Hepatocyte (in vitro differentiated cells): ENCODE measurements at regions not wholly inside any gene's neighbourhood (a gene's known extent, or its start where the extent isn't known, plus 50 kb on each side); places are given as distances from the start of the nearest gene placed in this dataset.

Experiments used
- DNase-seq: peaks from one replicate; pipeline ENCODE4 v3.0.0-alpha.2; 2016; ENCODE audit warnings: low spot score
- H2AFZ ChIP-seq: fragments of 200-600 bp; sonication (generic); 2 replicates; pipeline ENCODE4 v1.6.0; 2016; ENCODE audit warnings: antibody characterized with exemption, mild to moderate bottlenecking
- H3K27ac ChIP-seq: fragments of 200-600 bp; sonication (generic); 2 replicates; pipeline ENCODE4 v1.5.1; 2016; ENCODE audit warnings: mild to moderate bottlenecking
- H3K27me3 ChIP-seq: fragments of 200-600 bp; sonication (generic); 2 replicates; pipeline ENCODE4 v1.6.1; 2016
- H3K36me3 ChIP-seq: fragments of 200-600 bp; sonication (generic); replicated peaks from 2 replicates; pipeline ENCODE4 v1.5.1; 2016; ENCODE audit warnings: low read depth; ENCODE audit not compliant: insufficient read depth
- H3K4me1 ChIP-seq: fragments of 200-600 bp; sonication (generic); 2 replicates; pipeline ENCODE4 v1.5.1; 2016; ENCODE audit warnings: mild to moderate bottlenecking, moderate library complexity; ENCODE audit not compliant: insufficient read depth
- H3K4me2 ChIP-seq: fragments of 200-600 bp; sonication (generic); 2 replicates; pipeline ENCODE4 v1.6.0; 2016
- H3K4me3 ChIP-seq: fragments of 200-600 bp; sonication (generic); 2 replicates; pipeline ENCODE4 v1.5.1; 2016; ENCODE audit warnings: mild to moderate bottlenecking
- H3K79me2 ChIP-seq: fragments of 200-600 bp; sonication (generic); 2 replicates; pipeline ENCODE4 v1.6.0; 2017; ENCODE audit warnings: mild to moderate bottlenecking
- H3K9me2 ChIP-seq: fragments of 200-600 bp; sonication (generic); replicated peaks from 2 replicates; pipeline ENCODE4 v1.6.0; 2017; ENCODE audit warnings: mild to moderate bottlenecking; ENCODE audit not compliant: insufficient read depth
- H3K9me3 ChIP-seq: fragments of 200-600 bp; sonication (generic); 2 replicates; pipeline ENCODE4 v1.5.1; 2016; ENCODE audit warnings: low read depth, mild to moderate bottlenecking
- H4K20me1 ChIP-seq: fragments of 200-600 bp; sonication (generic); 2 replicates; pipeline ENCODE4 v1.6.0; 2016; ENCODE audit warnings: mild to moderate bottlenecking; ENCODE audit not compliant: insufficient read depth, poor library complexity, severe bottlenecking
- CTCF ChIP-seq: fragments of 200-600 bp; sonication (generic); IDR thresholded peaks from 2 replicates; pipeline ENCODE4 v1.5.1; 2016; ENCODE audit warnings: antibody characterized with exemption, mild to moderate bottlenecking; ENCODE audit not compliant: poor library complexity
- EZH2 ChIP-seq: fragments of 200-600 bp; sonication (generic); IDR thresholded peaks from 2 replicates; pipeline ENCODE4 v1.6.1; 2016; ENCODE audit warnings: antibody characterized with exemption, mild to moderate bottlenecking, borderline replicate concordance
- EZH2phosphoT487 ChIP-seq: fragments of 200-600 bp; sonication (generic); IDR thresholded peaks from one replicate; pipeline ENCODE4 v1.6.1; 2018; ENCODE audit warnings: antibody characterized with exemption, mild to moderate bottlenecking, low read depth, moderate library complexity; ENCODE audit not compliant: unreplicated experiment, severe bottlenecking
- WGBS: methylation state at CpG from one replicate; pipeline ENCODE4 v1.1.6; 2016; ENCODE audit warnings: low lambda C conversion rate; ENCODE audit errors: missing lambda C conversion rate; 5-methylcytosine and 5-hydroxymethylcytosine counted together

GRCh38 chr4:17188547-17189400 is 290.3 kb upstream of the LDB2 start:
- H3K4me1 ChIP-seq: peaks cover 3% of the 10 kb centered on the region
- WGBS: 66% methylated on average over 4 of the region's 4 CpGs
- H3K4me3 ChIP-seq: no peak overlapping the region
- DNase-seq: no peak
- no peaks in the 10 kb centered on the region for H3K9me2 ChIP-seq
- no peaks in the 10 kb centered on the region for H3K79me2 ChIP-seq
- H2AFZ ChIP-seq: no peak overlapping the region
- H3K9me3 ChIP-seq: no peaks in the 10 kb centered on the region
- no peak overlapping the region for H3K4me2 ChIP-seq
- TF ChIP-seq EZH2 (no peak), CTCF (no peak), EZH2phosphoT487 (no peak)
- no peaks in the 10 kb centered on the region for H3K27me3 ChIP-seq
- no peaks in the 10 kb centered on the region for H4K20me1 ChIP-seq
- peak overlapping the region; percentile 15 for H3K27ac ChIP-seq
- no peaks in the 10 kb centered on the region for H3K36me3 ChIP-seq

GRCh38 chr4:17188125-17188524 is 289.7 kb upstream of the LDB2 start:
- Histone ChIP-seq H3K4me1 (peaks cover 3% of the 10 kb centered on the region), H3K9me3 (no peaks in the 10 kb centered on the region), H2AFZ (no peak overlapping the region), H3K4me3 (no peak overlapping the region), H3K9me2 (no peaks in the 10 kb centered on the region), H3K4me2 (no peak overlapping the region), H3K27me3 (no peaks in the 10 kb centered on the region), H3K27ac (peak overlapping the region; percentile 15), H4K20me1 (no peaks in the 10 kb centered on the region), H3K36me3 (no peaks in the 10 kb centered on the region), H3K79me2 (no peaks in the 10 kb centered on the region)
- 22% methylated on average over 3 of the region's 3 CpGs for WGBS
- no peak for DNase-seq
- TF ChIP-seq EZH2: no peak
- TF ChIP-seq CTCF: no peak
- no peak for TF ChIP-seq EZH2phosphoT487

- Histone ChIP-seq H3K36me3 (no peaks in the 10 kb centered on the region), H4K20me1 (no peaks in the 10 kb centered on the region), H3K9me3 (no peaks in the 10 kb centered on the region), H3K4me1 (peaks cover 3% of the 10 kb centered on the region), H3K27me3 (no peaks in the 10 kb centered on the region), H3K27ac (no peak overlapping the region), H2AFZ (no peak overlapping the region), H3K4me3 (no peak overlapping the region), H3K4me2 (no peak overlapping the region), H3K9me2 (no peaks in the 10 kb centered on the region), H3K79me2 (no peaks in the 10 kb centered on the region)
- WGBS: 79% methylated on average over 5 of the region's 5 CpGs
- TF ChIP-seq EZH2phosphoT487 (no peak), EZH2 (no peak), CTCF (no peak)
- no peak for DNase-seq
Measured at GRCh38 chr4:17187003-17187402, 288.6 kb upstream of the LDB2 start.
